ENCODE measurements at regions not wholly inside any gene's neighbourhood (a gene's known extent, or its start where the extent isn't known, plus 50 kb on each side); places are given as distances from the start of the nearest gene placed in this dataset.

GRCh38 chr12:93015871-93016751 is 87.0 kb upstream of the EEA1 start:
- Histone ChIP-seq H3K9me2 (replicated peaks; ENCODE audit: insufficient read depth) (no peaks in the 10 kb centered on the region), H3K4me2 (peak overlapping the region; percentile 23), H3K27ac (peak overlapping the region; percentile 94), H3K36me3 (replicated peaks; ENCODE audit: insufficient read depth, low read depth) (no peaks in the 10 kb centered on the region), H2AFZ (no peak overlapping the region), H3K4me1 (ENCODE audit: insufficient read depth) (peaks cover 54% of the 10 kb centered on the region), H3K9me3 (ENCODE audit: low read depth) (no peaks in the 10 kb centered on the region), H3K4me3 (no peak overlapping the region), H4K20me1 (ENCODE audit: insufficient read depth, poor library complexity, severe bottlenecking) (no peaks in the 10 kb centered on the region), H3K27me3 (no peaks in the 10 kb centered on the region), H3K79me2 (no peaks in the 10 kb centered on the region)
- peak; percentile 34 for DNase-seq (ENCODE audit: low spot score)
- TF ChIP-seq, protein P1, sequence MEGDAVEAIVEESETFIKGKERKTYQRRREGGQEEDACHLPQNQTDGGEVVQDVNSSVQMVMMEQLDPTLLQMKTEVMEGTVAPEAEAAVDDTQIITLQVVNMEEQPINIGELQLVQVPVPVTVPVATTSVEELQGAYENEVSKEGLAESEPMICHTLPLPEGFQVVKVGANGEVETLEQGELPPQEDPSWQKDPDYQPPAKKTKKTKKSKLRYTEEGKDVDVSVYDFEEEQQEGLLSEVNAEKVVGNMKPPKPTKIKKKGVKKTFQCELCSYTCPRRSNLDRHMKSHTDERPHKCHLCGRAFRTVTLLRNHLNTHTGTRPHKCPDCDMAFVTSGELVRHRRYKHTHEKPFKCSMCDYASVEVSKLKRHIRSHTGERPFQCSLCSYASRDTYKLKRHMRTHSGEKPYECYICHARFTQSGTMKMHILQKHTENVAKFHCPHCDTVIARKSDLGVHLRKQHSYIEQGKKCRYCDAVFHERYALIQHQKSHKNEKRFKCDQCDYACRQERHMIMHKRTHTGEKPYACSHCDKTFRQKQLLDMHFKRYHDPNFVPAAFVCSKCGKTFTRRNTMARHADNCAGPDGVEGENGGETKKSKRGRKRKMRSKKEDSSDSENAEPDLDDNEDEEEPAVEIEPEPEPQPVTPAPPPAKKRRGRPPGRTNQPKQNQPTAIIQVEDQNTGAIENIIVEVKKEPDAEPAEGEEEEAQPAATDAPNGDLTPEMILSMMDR (IDR thresholded peaks at IDR 0.05; ENCODE audit: poor library complexity) = no peak
- WGBS (ENCODE audit: low lambda C conversion rate, missing lambda C conversion rate) = 21% methylated on average over 4 of the region's 4 CpGs

DNA sequence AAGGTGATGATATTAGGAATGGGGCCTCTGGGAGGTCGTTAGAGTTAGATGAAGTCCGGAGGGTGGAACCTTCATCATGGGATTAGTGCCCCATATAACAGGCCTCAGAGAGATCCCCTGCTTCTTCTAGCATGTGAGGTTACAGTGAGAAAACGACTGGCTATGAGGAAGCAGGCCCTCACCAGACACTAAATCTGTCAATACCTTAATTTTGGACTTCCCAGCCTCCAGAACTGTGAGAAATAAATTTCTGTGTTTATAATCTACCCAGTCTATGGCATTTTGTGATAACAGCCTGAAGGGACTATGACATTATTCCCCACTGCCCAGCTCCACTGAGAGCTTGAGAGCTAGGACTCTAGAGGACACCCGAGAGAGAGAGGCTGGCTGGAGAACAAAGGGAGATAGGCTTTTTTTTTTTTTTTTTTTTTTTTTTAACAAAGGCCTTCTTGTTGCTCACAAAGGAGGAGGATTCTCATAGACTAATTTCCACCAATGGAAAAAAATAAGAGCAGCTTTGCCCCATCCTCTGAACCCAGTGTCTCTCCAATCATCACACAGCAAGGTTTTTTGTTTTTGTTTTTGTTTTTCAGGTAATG is 87.8 kb upstream of the EEA1 start:
- Histone ChIP-seq H3K4me2 (no peak overlapping the region), H3K4me1 (ENCODE audit: insufficient read depth) (peaks cover 59% of the 10 kb centered on the region), H3K9me2 (replicated peaks; ENCODE audit: insufficient read depth) (no peaks in the 10 kb centered on the region), H3K4me3 (no peak overlapping the region), H3K79me2 (no peaks in the 10 kb centered on the region), H3K27ac (peak overlapping the region; percentile 94), H3K27me3 (no peaks in the 10 kb centered on the region), H3K36me3 (replicated peaks; ENCODE audit: insufficient read depth, low read depth) (no peaks in the 10 kb centered on the region), H4K20me1 (ENCODE audit: insufficient read depth, poor library complexity, severe bottlenecking) (no peaks in the 10 kb centered on the region), H3K9me3 (ENCODE audit: low read depth) (no peaks in the 10 kb centered on the region), H2AFZ (no peak overlapping the region)
- DNase-seq (ENCODE audit: low spot score) = no peak
- WGBS (ENCODE audit: low lambda C conversion rate, missing lambda C conversion rate) = 55% methylated on average over 4 of the region's 4 CpGs
- TF ChIP-seq, protein P1 (IDR thresholded peaks at IDR 0.05; ENCODE audit: poor library complexity) = no peak
- TF ChIP-seq EZH2phosphoT487 (IDR thresholded peaks at IDR 0.05; ENCODE audit: low read depth, severe bottlenecking, unreplicated experiment) = no peak
- no peak for TF ChIP-seq EZH2 (IDR thresholded peaks at IDR 0.05; ENCODE audit: borderline replicate concordance)

GRCh38 chr12:93018610-93019009 is 89.5 kb upstream of the EEA1 start:
- H3K79me2 ChIP-seq = no peaks in the 10 kb centered on the region
- H3K4me2 ChIP-seq = no peak overlapping the region
- no peak overlapping the region for H2AFZ ChIP-seq
- H3K36me3 ChIP-seq (replicated peaks; ENCODE audit: insufficient read depth, low read depth) = no peaks in the 10 kb centered on the region
- no peak overlapping the region for H3K4me3 ChIP-seq
- 84% methylated on average over 2 of the region's 2 CpGs for WGBS (ENCODE audit: low lambda C conversion rate, missing lambda C conversion rate)
- H3K4me1 ChIP-seq (ENCODE audit: insufficient read depth) = peaks cover 59% of the 10 kb centered on the region
- no peaks in the 10 kb centered on the region for H4K20me1 ChIP-seq (ENCODE audit: insufficient read depth, poor library complexity, severe bottlenecking)
- no peaks in the 10 kb centered on the region for H3K9me2 ChIP-seq (replicated peaks; ENCODE audit: insufficient read depth)
- no peak for TF ChIP-seq EZH2 (IDR thresholded peaks at IDR 0.05; ENCODE audit: borderline replicate concordance)
- TF ChIP-seq, protein P1 (IDR thresholded peaks at IDR 0.05; ENCODE audit: poor library complexity) = no peak
- no peak for TF ChIP-seq EZH2phosphoT487 (IDR thresholded peaks at IDR 0.05; ENCODE audit: low read depth, severe bottlenecking, unreplicated experiment)
- DNase-seq (ENCODE audit: low spot score) = no peak
- no peaks in the 10 kb centered on the region for H3K27me3 ChIP-seq
- H3K27ac ChIP-seq = peak overlapping the region; percentile 94
- H3K9me3 ChIP-seq (ENCODE audit: low read depth) = no peaks in the 10 kb centered on the region
